ENCODE measurements at regions not wholly inside any gene's neighbourhood (a gene's known extent, or its start where the extent isn't known, plus 50 kb on each side); places are given as distances from the start of the nearest gene placed in this dataset.

DNA sequence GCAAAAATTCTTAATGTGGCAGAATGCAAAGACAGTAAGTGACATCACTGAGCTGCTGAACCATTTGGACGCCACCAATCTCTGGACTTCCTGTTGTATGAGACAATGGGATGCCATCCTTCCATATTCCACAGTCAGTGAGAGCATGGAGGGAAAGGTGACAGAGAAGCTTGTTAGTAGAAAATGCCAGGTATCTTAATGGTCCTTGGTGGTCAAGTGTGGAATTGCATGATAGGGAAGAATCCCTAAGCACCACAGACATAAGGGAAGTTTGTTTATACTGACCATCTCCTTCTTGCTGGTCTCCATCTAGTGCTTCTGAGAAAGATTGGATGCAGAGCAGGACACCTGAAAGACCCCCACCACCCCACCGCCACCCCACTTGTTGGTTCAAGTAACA lies 1410.0 kb upstream of the TMEM132C start:
- TF ChIP-seq, protein P1, sequence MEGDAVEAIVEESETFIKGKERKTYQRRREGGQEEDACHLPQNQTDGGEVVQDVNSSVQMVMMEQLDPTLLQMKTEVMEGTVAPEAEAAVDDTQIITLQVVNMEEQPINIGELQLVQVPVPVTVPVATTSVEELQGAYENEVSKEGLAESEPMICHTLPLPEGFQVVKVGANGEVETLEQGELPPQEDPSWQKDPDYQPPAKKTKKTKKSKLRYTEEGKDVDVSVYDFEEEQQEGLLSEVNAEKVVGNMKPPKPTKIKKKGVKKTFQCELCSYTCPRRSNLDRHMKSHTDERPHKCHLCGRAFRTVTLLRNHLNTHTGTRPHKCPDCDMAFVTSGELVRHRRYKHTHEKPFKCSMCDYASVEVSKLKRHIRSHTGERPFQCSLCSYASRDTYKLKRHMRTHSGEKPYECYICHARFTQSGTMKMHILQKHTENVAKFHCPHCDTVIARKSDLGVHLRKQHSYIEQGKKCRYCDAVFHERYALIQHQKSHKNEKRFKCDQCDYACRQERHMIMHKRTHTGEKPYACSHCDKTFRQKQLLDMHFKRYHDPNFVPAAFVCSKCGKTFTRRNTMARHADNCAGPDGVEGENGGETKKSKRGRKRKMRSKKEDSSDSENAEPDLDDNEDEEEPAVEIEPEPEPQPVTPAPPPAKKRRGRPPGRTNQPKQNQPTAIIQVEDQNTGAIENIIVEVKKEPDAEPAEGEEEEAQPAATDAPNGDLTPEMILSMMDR (conservative IDR thresholded peaks at IDR 0.05; ENCODE audit: low read depth in 2 of 2), result no peak; a peak in 1 of 4 replicates
- no peak for TF ChIP-seq CREB1 (CRISPR knock-in tag; IDR thresholded peaks at IDR 0.05; ENCODE audit: low read depth)
- no peak for TF ChIP-seq POLR2AphosphoS5 (IDR thresholded peaks at IDR 0.05; ENCODE audit: low read depth)
- no peak for TF ChIP-seq JUNB (IDR thresholded peaks at IDR 0.05; ENCODE audit: unreplicated experiment)
- TF ChIP-seq EZH2 (IDR thresholded peaks at IDR 0.05; ENCODE audit: low read depth, unreplicated experiment), result no peak
